PC-9 (cell line): ENCODE measurements at regions not wholly inside any gene's neighbourhood (a gene's known extent, or its start where the extent isn't known, plus 50 kb on each side); places are given as distances from the start of the nearest gene placed in this dataset.

Experiments used
- BruUV-seq: library from RNA; stranded (reverse); fragments of 400-500 nt; replicated peaks from 2 replicates; lab custom pipeline; 2021; lab: Mats Ljungman, UMichigan
- CTCF ChIA-PET: fragments of 300-600 bp; sonication (Branson Sonifier 250); formaldehyde crosslinking; loops from one replicate; lab custom pipeline; 2022; ENCODE audit warnings: antibody characterized with exemption; lab: Charles Lee
- POLR2A ChIA-PET: fragments of 300-600 bp; sonication (Branson Sonifier 250); formaldehyde crosslinking; loops from one replicate; lab custom pipeline; 2022; ENCODE audit warnings: antibody characterized with exemption; ENCODE audit not compliant: unreplicated experiment; lab: Charles Lee
- DNase-seq, 2 experiments: peaks; one replicate each; pipeline versions ENCODE4 v3.0.0 to v3.0.0-alpha.2; 2015 to 2022; ENCODE audit warnings: mixed read lengths in 1 of 2
- H2AFZ ChIP-seq: fragments of 200-600 bp; sonication (generic); 2 replicates; pipeline ENCODE4 v1.8.1; 2017; ENCODE audit warnings: antibody characterized with exemption
- H3F3A ChIP-seq: fragments of 200-600 bp; sonication (generic); 2 replicates; pipeline ENCODE4 v1.8.1; 2017; ENCODE audit warnings: antibody characterized with exemption, mild to moderate bottlenecking, low read depth; ENCODE audit not compliant: insufficient read depth
- H3K27ac ChIP-seq: fragments of 200-600 bp; sonication (generic); 2 replicates; pipeline ENCODE4 v1.6.1; 2016; ENCODE audit warnings: mixed run types
- H3K27me3 ChIP-seq: fragments of 200-600 bp; sonication (generic); 2 replicates; pipeline ENCODE4 v1.6.1; 2016; ENCODE audit warnings: low read depth, mixed run types; ENCODE audit not compliant: insufficient read depth
- H3K36me3 ChIP-seq: fragments of 200-600 bp; sonication (generic); 2 replicates; pipeline ENCODE4 v1.6.1; 2016; ENCODE audit warnings: low read depth, mixed run types
- H3K4me1 ChIP-seq: fragments of 200-600 bp; sonication (generic); replicated peaks from 2 replicates; pipeline ENCODE4 v1.6.1; 2016; ENCODE audit warnings: mixed run types; ENCODE audit not compliant: insufficient read depth
- H3K4me2 ChIP-seq: fragments of 200-600 bp; sonication (generic); 2 replicates; pipeline ENCODE4 v1.6.1; 2017; ENCODE audit warnings: mixed run types
- H3K4me3 ChIP-seq: fragments of 200-600 bp; sonication (generic); 2 replicates; pipeline ENCODE4 v1.6.1; 2016; ENCODE audit warnings: mixed run types
- H3K79me2 ChIP-seq: fragments of 200-600 bp; sonication (generic); 2 replicates; pipeline ENCODE4 v1.6.1; 2017; ENCODE audit warnings: low read depth, mixed run types
- H3K9me2 ChIP-seq: fragments of 200-600 bp; sonication (generic); 2 replicates; pipeline ENCODE4 v1.8.1; 2017; ENCODE audit warnings: mild to moderate bottlenecking; ENCODE audit not compliant: insufficient read depth
- H3K9me3 ChIP-seq: fragments of 200-600 bp; sonication (generic); 2 replicates; pipeline ENCODE4 v1.8.1; 2016; ENCODE audit warnings: low read depth; ENCODE audit not compliant: insufficient read depth
- H4K20me1 ChIP-seq: fragments of 200-600 bp; sonication (generic); 2 replicates; pipeline ENCODE4 v1.8.1; 2017; ENCODE audit not compliant: insufficient read depth
- CTCF ChIP-seq: fragments of 200-600 bp; sonication (generic); conservative IDR thresholded peaks from 2 replicates; pipeline ENCODE4 v1.6.1; 2017; ENCODE audit warnings: mixed run types, antibody characterized with exemption, mild to moderate bottlenecking, moderate library complexity
- EZH2 ChIP-seq: fragments of 200-600 bp; sonication (generic); IDR thresholded peaks from 2 replicates; pipeline ENCODE4 v1.8.0; 2017; ENCODE audit warnings: antibody characterized with exemption, low read depth
- intact Hi-C: fragments of 100-400 bp; cut with micrococcal nuclease; formaldehyde crosslinking; loops from one replicate; pipeline ENCODE4 v1.10.0; 2022; ENCODE audit not compliant: unreplicated experiment

DNA sequence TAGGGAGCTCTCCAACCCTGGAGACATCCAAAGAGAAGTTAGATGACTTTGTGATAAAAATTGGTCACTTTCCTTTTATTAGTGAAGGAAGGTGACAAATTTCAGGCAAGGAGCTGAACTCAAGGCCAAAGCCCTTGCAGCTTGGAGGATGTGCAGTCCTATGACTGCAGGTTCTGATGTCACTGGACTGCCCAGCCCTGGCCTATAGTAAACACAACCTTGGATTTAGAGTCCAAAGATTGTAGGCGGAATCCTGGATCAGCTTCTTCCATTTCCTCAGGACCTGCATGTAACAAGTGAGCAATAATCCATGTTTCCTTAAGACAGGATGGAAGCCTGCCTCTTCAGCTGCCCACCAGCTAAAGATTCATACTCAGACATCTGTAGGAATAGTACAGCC lies 169.3 kb upstream of the ZC3H12A start:
- no peak for DNase-seq
- ChIA-PET CTCF (no interaction called here), POLR2A (no interaction called here)
- Histone ChIP-seq H3K27me3 (peaks cover 99% of the 10 kb centered on the region), H3K9me2 (no peaks in the 10 kb centered on the region), H3F3A (no peaks in the 10 kb centered on the region), H3K9me3 (no peaks in the 10 kb centered on the region), H3K79me2 (no peaks in the 10 kb centered on the region), H4K20me1 (no peaks in the 10 kb centered on the region), H2AFZ (no peak overlapping the region), H3K4me3 (no peak overlapping the region), H3K4me1 (no peaks in the 10 kb centered on the region), H3K36me3 (no peaks in the 10 kb centered on the region), H3K27ac (no peak overlapping the region), H3K4me2 (no peak overlapping the region)
- intact Hi-C loops: no loop called here
- no TSS peak for BruUV-seq
- no peak for TF ChIP-seq EZH2
- TF ChIP-seq CTCF: no peak

DNA sequence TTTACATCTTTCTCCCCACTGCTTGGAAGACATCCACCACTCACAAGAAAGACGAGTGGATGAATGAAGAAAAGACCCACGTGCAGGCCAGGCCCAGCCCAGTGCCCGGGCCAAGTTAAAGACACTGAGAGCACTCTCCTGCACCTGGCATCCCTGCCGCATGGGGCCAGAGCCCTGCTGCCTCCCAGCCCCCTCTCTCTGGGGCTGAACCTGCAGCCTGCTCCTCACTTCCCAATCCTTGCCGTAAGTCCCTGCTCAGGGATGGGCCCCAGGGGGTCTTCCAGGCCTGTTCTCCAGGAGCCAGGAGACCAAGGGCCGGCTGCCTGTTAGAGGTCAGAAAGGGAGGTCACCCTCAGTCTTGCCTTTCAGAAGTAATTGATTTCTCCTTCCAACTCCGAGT lies 168.5 kb upstream of the ZC3H12A start:
- CTCF ChIA-PET: no interaction called here
- no TSS peak for BruUV-seq
- Histone ChIP-seq H3K4me1 (no peaks in the 10 kb centered on the region), H3K9me3 (no peaks in the 10 kb centered on the region), H3K27ac (no peak overlapping the region), H3K36me3 (no peaks in the 10 kb centered on the region), H3K79me2 (no peaks in the 10 kb centered on the region), H3K9me2 (no peaks in the 10 kb centered on the region), H2AFZ (no peak overlapping the region), H3K4me3 (no peak overlapping the region), H3K4me2 (no peak overlapping the region), H3F3A (no peaks in the 10 kb centered on the region), H3K27me3 (peaks cover 97% of the 10 kb centered on the region), H4K20me1 (no peaks in the 10 kb centered on the region)
- TF ChIP-seq EZH2 (no peak), CTCF (no peak)
- POLR2A ChIA-PET: no interaction called here
- DNase-seq: no peak
- intact Hi-C loops: no loop called here

- no peak for DNase-seq
- no TSS peak for BruUV-seq
- no peaks in the 10 kb centered on the region for H3K36me3 ChIP-seq
- no peak for TF ChIP-seq EZH2
- no peak for TF ChIP-seq CTCF
- CTCF ChIA-PET: no interaction called here
- H3K4me3 ChIP-seq: no peak overlapping the region
- POLR2A ChIA-PET: no interaction called here
- H3K27ac ChIP-seq: no peak overlapping the region
- no peaks in the 10 kb centered on the region for H3K9me3 ChIP-seq
- H3K4me1 ChIP-seq: no peaks in the 10 kb centered on the region
- H4K20me1 ChIP-seq: no peaks in the 10 kb centered on the region
- no peak overlapping the region for H2AFZ ChIP-seq
- H3K27me3 ChIP-seq: peaks cover 95% of the 10 kb centered on the region
- intact Hi-C loops: no loop called here
- H3K4me2 ChIP-seq: no peak overlapping the region
- no peaks in the 10 kb centered on the region for H3K79me2 ChIP-seq
- H3F3A ChIP-seq: no peaks in the 10 kb centered on the region
- H3K9me2 ChIP-seq: no peaks in the 10 kb centered on the region
Observed at GRCh38 chr1:37306461-37306860, 167.9 kb upstream of the ZC3H12A start.
